ENCODE measurements at regions not wholly inside any gene's neighbourhood (a gene's known extent, or its start where the extent isn't known, plus 50 kb on each side); places are given as distances from the start of the nearest gene placed in this dataset.

DNA sequence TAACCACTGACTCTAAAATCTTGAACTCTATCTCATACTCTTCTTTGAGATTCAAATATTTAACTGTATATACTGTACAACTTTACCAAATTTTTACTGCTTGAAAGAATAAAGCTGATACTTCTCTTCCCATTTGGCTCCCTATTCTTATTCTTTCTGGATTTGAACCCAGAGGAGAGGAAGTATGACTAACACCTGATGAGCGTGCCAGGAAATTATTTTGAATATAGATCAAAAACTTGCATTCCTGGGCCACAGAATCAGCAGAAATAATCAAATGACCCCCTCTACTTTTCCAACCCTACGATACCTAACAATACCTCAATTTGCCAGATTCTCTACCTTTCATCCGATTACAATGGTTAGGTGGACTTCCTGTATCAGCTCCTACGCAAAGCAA is 285.8 kb downstream of the ISL1 start:
- ChIA-PET CTCF (no interaction called here), POLR2A (no interaction called here)
- no peak for DNase-seq (ENCODE audit: extremely low spot score)
- TF ChIP-seq SUZ12 (IDR thresholded peaks at IDR 0.05) = no peak
- no peak for TF ChIP-seq FOXK2 (IDR thresholded peaks at IDR 0.05)
- TF ChIP-seq TARDBP (IDR thresholded peaks at IDR 0.05) = no peak
- no peak for TF ChIP-seq FOXA1 (IDR thresholded peaks at IDR 0.05)
- no peak for TF ChIP-seq ZNF384 (IDR thresholded peaks at IDR 0.05)
- no peak for TF ChIP-seq CTBP1 (IDR thresholded peaks at IDR 0.05; ENCODE audit: borderline replicate concordance)

DNA sequence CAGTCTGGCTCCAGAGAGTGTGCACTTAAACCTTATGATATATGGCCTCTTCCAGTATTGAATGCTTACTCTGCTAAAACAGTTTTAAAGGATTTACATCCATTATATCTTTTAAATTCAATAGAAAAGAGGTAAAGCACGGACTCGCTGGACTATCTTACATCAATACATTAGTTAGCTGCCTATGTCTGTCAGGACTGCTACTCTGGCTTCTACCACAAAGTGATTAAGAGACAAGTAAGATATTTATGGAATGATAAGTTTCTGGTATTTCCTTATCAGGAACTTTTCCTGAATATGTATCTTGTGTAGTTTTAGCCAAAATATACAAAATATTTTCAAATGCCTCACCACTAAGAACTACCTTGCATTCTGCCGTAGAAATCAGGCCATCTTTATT is 295.1 kb downstream of the ISL1 start:
- POLR2A ChIA-PET = no interaction called here
- CTCF ChIA-PET = no interaction called here
- TF ChIP-seq BHLHE40 (IDR thresholded peaks at IDR 0.05; ENCODE audit: borderline replicate concordance) = no peak
- no peak for TF ChIP-seq SP1 (IDR thresholded peaks at IDR 0.05)
- TF ChIP-seq FOXM1 (IDR thresholded peaks at IDR 0.05; ENCODE audit: borderline replicate concordance) = no peak
- no peak for TF ChIP-seq SUZ12 (IDR thresholded peaks at IDR 0.05)
- no peak for TF ChIP-seq CTBP1 (IDR thresholded peaks at IDR 0.05; ENCODE audit: borderline replicate concordance)
- no peak for TF ChIP-seq TARDBP (IDR thresholded peaks at IDR 0.05)
- TF ChIP-seq ZNF384 (IDR thresholded peaks at IDR 0.05) = no peak
- no peak for TF ChIP-seq NFRKB (IDR thresholded peaks at IDR 0.05)
- no peak for TF ChIP-seq LEF1 (IDR thresholded peaks at IDR 0.05; ENCODE audit: borderline replicate concordance)
- TF ChIP-seq ARNT (IDR thresholded peaks at IDR 0.05) = no peak
- TF ChIP-seq, protein P1, sequence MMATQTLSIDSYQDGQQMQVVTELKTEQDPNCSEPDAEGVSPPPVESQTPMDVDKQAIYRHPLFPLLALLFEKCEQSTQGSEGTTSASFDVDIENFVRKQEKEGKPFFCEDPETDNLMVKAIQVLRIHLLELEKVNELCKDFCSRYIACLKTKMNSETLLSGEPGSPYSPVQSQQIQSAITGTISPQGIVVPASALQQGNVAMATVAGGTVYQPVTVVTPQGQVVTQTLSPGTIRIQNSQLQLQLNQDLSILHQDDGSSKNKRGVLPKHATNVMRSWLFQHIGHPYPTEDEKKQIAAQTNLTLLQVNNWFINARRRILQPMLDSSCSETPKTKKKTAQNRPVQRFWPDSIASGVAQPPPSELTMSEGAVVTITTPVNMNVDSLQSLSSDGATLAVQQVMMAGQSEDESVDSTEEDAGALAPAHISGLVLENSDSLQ (IDR thresholded peaks at IDR 0.05) = no peak
- no peak for TF ChIP-seq FOXA1 (IDR thresholded peaks at IDR 0.05)
- TF ChIP-seq HDGF (IDR thresholded peaks at IDR 0.05; ENCODE audit: borderline replicate concordance) = no peak
- no peak for TF ChIP-seq FOXK2 (IDR thresholded peaks at IDR 0.05)
- TF ChIP-seq L3MBTL2 (conservative IDR thresholded peaks at IDR 0.05) = no peak
- no peak for TF ChIP-seq ELF4 (IDR thresholded peaks at IDR 0.05)
- no peak for DNase-seq (ENCODE audit: extremely low spot score)

DNA sequence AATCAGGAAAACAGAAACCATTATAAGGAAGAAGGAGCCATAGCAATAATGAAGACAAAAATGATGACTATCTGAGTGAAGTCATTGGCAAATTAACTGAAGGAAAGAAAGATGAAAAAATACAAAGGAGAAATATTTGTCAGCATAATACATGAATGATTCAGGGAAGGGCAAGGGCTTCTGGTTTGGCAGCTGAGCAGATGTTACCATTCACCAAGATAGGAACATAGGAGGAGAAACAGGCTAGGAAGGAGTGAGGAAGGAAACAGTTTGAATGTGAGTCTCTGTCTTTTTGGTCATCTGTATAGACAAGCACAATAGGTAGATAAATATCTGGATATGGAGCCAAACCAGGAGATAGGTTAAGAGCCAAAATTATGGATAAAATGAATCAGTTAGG is 296.0 kb downstream of the ISL1 start:
- ChIA-PET POLR2A (no interaction called here), CTCF (no interaction called here)
- no peak for DNase-seq (ENCODE audit: extremely low spot score)
- TF ChIP-seq L3MBTL2 (conservative IDR thresholded peaks at IDR 0.05) (no peak), FOXA1 (IDR thresholded peaks at IDR 0.05) (no peak), BHLHE40 (IDR thresholded peaks at IDR 0.05; ENCODE audit: borderline replicate concordance) (no peak), TARDBP (IDR thresholded peaks at IDR 0.05) (no peak), HDGF (IDR thresholded peaks at IDR 0.05; ENCODE audit: borderline replicate concordance) (no peak), SUZ12 (IDR thresholded peaks at IDR 0.05) (no peak), ZNF384 (IDR thresholded peaks at IDR 0.05) (no peak), NFRKB (IDR thresholded peaks at IDR 0.05) (no peak), FOXK2 (IDR thresholded peaks at IDR 0.05) (no peak), ARNT (IDR thresholded peaks at IDR 0.05) (no peak), FOXM1 (IDR thresholded peaks at IDR 0.05; ENCODE audit: borderline replicate concordance) (no peak), ELF4 (IDR thresholded peaks at IDR 0.05) (no peak), LEF1 (IDR thresholded peaks at IDR 0.05; ENCODE audit: borderline replicate concordance) (no peak), SP1 (IDR thresholded peaks at IDR 0.05) (no peak), CTBP1 (IDR thresholded peaks at IDR 0.05; ENCODE audit: borderline replicate concordance) (no peak)
- TF ChIP-seq, protein P1 (IDR thresholded peaks at IDR 0.05) = no peak

DNA sequence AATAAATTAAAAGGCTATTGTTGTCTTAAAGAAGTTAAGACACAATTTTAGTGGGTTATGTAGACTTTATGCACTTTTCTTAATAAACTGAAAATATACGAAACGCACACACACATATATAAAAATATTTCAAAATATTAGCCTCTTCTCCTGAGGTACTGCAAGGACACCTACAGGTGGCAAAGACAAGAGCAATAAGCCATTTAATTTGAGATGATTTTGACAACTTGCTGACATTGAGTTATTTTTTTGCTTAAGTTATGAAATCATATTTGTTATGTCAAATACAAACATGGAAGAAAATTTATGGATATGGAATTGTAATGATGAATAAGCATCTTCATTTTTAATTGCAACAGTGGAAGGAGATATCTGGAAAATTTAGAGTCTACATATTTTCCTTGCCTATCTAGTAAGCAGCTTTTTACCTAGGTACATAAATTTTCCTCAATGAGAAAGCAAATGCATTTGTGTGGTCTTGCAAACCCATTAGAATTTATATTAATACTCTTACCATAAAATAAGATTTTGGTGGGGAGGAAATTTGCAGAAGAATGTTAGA is 301.6 kb downstream of the ISL1 start:
- TF ChIP-seq FOXK2 (IDR thresholded peaks at IDR 0.05) = no peak
- TF ChIP-seq LEF1 (IDR thresholded peaks at IDR 0.05; ENCODE audit: borderline replicate concordance) = no peak
- TF ChIP-seq HDGF (IDR thresholded peaks at IDR 0.05; ENCODE audit: borderline replicate concordance) = no peak
- no peak for TF ChIP-seq FOXA1 (IDR thresholded peaks at IDR 0.05)
- no peak for TF ChIP-seq BHLHE40 (IDR thresholded peaks at IDR 0.05; ENCODE audit: borderline replicate concordance)
- no peak for TF ChIP-seq TARDBP (IDR thresholded peaks at IDR 0.05)
- no peak for TF ChIP-seq ELF4 (IDR thresholded peaks at IDR 0.05)
- TF ChIP-seq CTBP1 (IDR thresholded peaks at IDR 0.05; ENCODE audit: borderline replicate concordance) = no peak
- no peak for TF ChIP-seq SP1 (IDR thresholded peaks at IDR 0.05)
- TF ChIP-seq NFRKB (IDR thresholded peaks at IDR 0.05) = no peak
- no peak for TF ChIP-seq FOXM1 (IDR thresholded peaks at IDR 0.05; ENCODE audit: borderline replicate concordance)
- no peak for TF ChIP-seq ARNT (IDR thresholded peaks at IDR 0.05)
- ChIA-PET CTCF (no interaction called here), POLR2A (no interaction called here)
- no peak for DNase-seq (ENCODE audit: extremely low spot score)

DNA sequence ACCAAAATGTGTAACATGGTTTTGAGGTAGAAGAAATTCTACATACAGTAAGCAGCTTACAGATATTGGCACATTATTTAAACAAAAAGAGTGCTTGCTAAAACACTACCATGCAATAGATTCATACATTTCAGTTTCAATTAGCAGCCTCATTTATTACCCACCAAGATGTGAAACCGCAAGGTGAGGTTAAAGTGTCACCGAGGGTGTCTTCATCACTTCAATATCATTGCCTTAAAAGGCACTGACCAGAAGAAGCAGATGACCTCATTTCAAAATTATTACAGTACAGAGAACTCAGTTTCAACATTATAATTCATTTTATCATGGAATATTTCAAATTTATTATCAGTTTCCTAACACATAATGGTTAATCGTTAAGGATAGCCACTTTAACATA is 302.2 kb downstream of the ISL1 start:
- DNase-seq (ENCODE audit: extremely low spot score) = no peak
- POLR2A ChIA-PET = no interaction called here
- CTCF ChIA-PET = no interaction called here
- TF ChIP-seq ELF4 (IDR thresholded peaks at IDR 0.05) (no peak), SUZ12 (IDR thresholded peaks at IDR 0.05) (no peak), FOXA1 (IDR thresholded peaks at IDR 0.05) (no peak), HDGF (IDR thresholded peaks at IDR 0.05; ENCODE audit: borderline replicate concordance) (no peak), ZNF384 (IDR thresholded peaks at IDR 0.05) (no peak), FOXM1 (IDR thresholded peaks at IDR 0.05; ENCODE audit: borderline replicate concordance) (no peak)

DNA sequence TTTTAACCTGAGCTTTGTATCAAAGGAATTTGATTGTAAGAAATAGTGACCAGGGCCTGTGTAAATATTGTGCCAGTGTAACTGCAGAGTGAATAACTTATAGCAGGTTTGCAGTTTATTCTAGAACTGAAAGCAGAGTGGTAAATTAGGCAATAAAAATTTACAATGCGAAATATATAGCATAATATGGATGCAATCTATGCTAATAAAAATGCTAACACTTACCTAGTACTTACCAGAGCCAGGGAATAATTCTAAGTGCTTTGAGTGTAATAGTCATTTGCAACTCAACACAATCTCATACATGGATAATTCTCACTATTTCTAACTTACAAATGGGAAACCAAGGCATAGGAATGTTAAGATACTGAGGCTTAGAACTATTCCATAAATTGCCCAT is 303.4 kb downstream of the ISL1 start:
- POLR2A ChIA-PET = no interaction called here
- DNase-seq (ENCODE audit: extremely low spot score) = no peak
- TF ChIP-seq TARDBP (IDR thresholded peaks at IDR 0.05) (no peak), BHLHE40 (IDR thresholded peaks at IDR 0.05; ENCODE audit: borderline replicate concordance) (no peak), SP1 (IDR thresholded peaks at IDR 0.05) (no peak), ELF4 (IDR thresholded peaks at IDR 0.05) (no peak), FOXK2 (IDR thresholded peaks at IDR 0.05) (no peak), ARNT (IDR thresholded peaks at IDR 0.05) (no peak), CTBP1 (IDR thresholded peaks at IDR 0.05; ENCODE audit: borderline replicate concordance) (no peak), LEF1 (IDR thresholded peaks at IDR 0.05; ENCODE audit: borderline replicate concordance) (no peak), SUZ12 (IDR thresholded peaks at IDR 0.05) (no peak), L3MBTL2 (conservative IDR thresholded peaks at IDR 0.05) (no peak)
- TF ChIP-seq, protein P1 (IDR thresholded peaks at IDR 0.05) = no peak
- CTCF ChIA-PET = no interaction called here

Measured in HEK293T (cell line).